B cell (primary cell): ENCODE measurements at regions not wholly inside any gene's neighbourhood (a gene's known extent, or its start where the extent isn't known, plus 50 kb on each side); places are given as distances from the start of the nearest gene placed in this dataset.

Experiments used
- EZH2 ChIP-seq: IDR thresholded peaks from 2 replicates; pipeline ENCODE4 v1.6.1; 2012; ENCODE audit warnings: borderline replicate concordance, low read depth, mild to moderate bottlenecking, moderate library complexity, low read length; ENCODE audit not compliant: insufficient read depth, poor library complexity, severe bottlenecking
- TF ChIP-seq, protein P1 (sequence below): fragments of 200-600 bp; IDR thresholded peaks from one replicate; pipeline ENCODE4 v1.8.0; 2022; ENCODE audit warnings: antibody characterized with exemption, mild to moderate bottlenecking

DNA sequence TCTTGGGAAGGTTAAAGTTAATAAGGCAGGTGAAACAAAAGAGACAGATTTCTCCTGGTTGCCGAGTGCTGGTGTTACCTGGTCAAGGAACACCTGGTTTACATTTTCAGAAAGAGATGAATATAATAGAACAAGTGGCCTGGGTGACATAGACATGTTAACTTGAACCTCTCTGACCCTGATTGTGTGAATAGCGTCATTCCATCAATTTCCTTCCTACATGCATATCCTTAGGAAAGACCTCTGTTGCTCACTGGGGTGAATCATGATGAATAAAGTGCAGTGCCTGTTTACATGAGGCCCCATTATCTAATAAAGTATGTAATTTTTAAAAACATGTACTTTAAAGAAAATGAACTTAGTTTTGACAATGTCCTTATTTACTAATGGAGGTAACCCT is 1822.9 kb upstream of the FLRT2 start:
- TF ChIP-seq EZH2, result no peak
- TF ChIP-seq, protein P1, sequence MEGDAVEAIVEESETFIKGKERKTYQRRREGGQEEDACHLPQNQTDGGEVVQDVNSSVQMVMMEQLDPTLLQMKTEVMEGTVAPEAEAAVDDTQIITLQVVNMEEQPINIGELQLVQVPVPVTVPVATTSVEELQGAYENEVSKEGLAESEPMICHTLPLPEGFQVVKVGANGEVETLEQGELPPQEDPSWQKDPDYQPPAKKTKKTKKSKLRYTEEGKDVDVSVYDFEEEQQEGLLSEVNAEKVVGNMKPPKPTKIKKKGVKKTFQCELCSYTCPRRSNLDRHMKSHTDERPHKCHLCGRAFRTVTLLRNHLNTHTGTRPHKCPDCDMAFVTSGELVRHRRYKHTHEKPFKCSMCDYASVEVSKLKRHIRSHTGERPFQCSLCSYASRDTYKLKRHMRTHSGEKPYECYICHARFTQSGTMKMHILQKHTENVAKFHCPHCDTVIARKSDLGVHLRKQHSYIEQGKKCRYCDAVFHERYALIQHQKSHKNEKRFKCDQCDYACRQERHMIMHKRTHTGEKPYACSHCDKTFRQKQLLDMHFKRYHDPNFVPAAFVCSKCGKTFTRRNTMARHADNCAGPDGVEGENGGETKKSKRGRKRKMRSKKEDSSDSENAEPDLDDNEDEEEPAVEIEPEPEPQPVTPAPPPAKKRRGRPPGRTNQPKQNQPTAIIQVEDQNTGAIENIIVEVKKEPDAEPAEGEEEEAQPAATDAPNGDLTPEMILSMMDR, result no peak
